ENCODE measurements at regions not wholly inside any gene's neighbourhood (a gene's known extent, or its start where the extent isn't known, plus 50 kb on each side); places are given as distances from the start of the nearest gene placed in this dataset.

DNA sequence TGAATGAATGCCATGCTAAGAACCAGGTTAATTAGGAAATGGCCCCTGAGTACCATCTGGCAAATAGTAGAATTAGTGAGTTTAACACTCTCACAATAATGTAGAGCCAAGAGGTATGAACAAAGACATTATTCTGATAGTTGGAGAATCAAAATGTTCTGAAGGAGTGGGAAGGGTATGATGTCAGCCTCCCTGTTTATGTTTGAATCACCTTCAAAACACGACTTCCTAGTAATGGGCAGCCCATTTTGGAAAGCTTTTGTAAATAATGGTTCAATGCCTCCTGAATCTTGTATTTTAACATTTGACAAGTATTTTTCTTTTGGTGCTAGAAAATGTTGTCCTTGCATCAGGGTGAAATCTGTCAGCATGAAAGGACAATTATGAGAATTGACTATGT, 108.3 kb downstream of the DSEL start:
- TF ChIP-seq, protein P1, sequence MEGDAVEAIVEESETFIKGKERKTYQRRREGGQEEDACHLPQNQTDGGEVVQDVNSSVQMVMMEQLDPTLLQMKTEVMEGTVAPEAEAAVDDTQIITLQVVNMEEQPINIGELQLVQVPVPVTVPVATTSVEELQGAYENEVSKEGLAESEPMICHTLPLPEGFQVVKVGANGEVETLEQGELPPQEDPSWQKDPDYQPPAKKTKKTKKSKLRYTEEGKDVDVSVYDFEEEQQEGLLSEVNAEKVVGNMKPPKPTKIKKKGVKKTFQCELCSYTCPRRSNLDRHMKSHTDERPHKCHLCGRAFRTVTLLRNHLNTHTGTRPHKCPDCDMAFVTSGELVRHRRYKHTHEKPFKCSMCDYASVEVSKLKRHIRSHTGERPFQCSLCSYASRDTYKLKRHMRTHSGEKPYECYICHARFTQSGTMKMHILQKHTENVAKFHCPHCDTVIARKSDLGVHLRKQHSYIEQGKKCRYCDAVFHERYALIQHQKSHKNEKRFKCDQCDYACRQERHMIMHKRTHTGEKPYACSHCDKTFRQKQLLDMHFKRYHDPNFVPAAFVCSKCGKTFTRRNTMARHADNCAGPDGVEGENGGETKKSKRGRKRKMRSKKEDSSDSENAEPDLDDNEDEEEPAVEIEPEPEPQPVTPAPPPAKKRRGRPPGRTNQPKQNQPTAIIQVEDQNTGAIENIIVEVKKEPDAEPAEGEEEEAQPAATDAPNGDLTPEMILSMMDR (IDR thresholded peaks at IDR 0.05) = no peak
- no peak for TF ChIP-seq TP53 (CRISPR knock-in tag; IDR thresholded peaks at IDR 0.05)
- no peak for TF ChIP-seq CBFB (CRISPR knock-in tag; IDR thresholded peaks at IDR 0.05; ENCODE audit: low read depth)
- TF ChIP-seq, protein P2, sequence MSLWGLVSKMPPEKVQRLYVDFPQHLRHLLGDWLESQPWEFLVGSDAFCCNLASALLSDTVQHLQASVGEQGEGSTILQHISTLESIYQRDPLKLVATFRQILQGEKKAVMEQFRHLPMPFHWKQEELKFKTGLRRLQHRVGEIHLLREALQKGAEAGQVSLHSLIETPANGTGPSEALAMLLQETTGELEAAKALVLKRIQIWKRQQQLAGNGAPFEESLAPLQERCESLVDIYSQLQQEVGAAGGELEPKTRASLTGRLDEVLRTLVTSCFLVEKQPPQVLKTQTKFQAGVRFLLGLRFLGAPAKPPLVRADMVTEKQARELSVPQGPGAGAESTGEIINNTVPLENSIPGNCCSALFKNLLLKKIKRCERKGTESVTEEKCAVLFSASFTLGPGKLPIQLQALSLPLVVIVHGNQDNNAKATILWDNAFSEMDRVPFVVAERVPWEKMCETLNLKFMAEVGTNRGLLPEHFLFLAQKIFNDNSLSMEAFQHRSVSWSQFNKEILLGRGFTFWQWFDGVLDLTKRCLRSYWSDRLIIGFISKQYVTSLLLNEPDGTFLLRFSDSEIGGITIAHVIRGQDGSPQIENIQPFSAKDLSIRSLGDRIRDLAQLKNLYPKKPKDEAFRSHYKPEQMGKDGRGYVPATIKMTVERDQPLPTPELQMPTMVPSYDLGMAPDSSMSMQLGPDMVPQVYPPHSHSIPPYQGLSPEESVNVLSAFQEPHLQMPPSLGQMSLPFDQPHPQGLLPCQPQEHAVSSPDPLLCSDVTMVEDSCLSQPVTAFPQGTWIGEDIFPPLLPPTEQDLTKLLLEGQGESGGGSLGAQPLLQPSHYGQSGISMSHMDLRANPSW (CRISPR knock-in tag; conservative IDR thresholded peaks at IDR 0.05; ENCODE audit: low read depth) = no peak
- no peak for TF ChIP-seq NFYB (CRISPR knock-in tag; conservative IDR thresholded peaks at IDR 0.05; ENCODE audit: low read depth)
- no peak for TF ChIP-seq ZBTB21 (CRISPR knock-in tag; IDR thresholded peaks at IDR 0.05; ENCODE audit: borderline replicate concordance)
- TF ChIP-seq, protein P3, sequence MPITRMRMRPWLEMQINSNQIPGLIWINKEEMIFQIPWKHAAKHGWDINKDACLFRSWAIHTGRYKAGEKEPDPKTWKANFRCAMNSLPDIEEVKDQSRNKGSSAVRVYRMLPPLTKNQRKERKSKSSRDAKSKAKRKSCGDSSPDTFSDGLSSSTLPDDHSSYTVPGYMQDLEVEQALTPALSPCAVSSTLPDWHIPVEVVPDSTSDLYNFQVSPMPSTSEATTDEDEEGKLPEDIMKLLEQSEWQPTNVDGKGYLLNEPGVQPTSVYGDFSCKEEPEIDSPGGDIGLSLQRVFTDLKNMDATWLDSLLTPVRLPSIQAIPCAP (CRISPR knock-in tag; IDR thresholded peaks at IDR 0.05) = no peak
- no peak for TF ChIP-seq ZNF416 (CRISPR knock-in tag; IDR thresholded peaks at IDR 0.05)
- no peak for TF ChIP-seq ZSCAN18 (CRISPR knock-in tag; IDR thresholded peaks at IDR 0.05)
- no peak for TF ChIP-seq USF2 (CRISPR knock-in tag; IDR thresholded peaks at IDR 0.05)
- no peak for TF ChIP-seq FOXJ3 (CRISPR knock-in tag; IDR thresholded peaks at IDR 0.05; ENCODE audit: borderline replicate concordance)
